ENCODE measurements at regions not wholly inside any gene's neighbourhood (a gene's known extent, or its start where the extent isn't known, plus 50 kb on each side); places are given as distances from the start of the nearest gene placed in this dataset.

DNA sequence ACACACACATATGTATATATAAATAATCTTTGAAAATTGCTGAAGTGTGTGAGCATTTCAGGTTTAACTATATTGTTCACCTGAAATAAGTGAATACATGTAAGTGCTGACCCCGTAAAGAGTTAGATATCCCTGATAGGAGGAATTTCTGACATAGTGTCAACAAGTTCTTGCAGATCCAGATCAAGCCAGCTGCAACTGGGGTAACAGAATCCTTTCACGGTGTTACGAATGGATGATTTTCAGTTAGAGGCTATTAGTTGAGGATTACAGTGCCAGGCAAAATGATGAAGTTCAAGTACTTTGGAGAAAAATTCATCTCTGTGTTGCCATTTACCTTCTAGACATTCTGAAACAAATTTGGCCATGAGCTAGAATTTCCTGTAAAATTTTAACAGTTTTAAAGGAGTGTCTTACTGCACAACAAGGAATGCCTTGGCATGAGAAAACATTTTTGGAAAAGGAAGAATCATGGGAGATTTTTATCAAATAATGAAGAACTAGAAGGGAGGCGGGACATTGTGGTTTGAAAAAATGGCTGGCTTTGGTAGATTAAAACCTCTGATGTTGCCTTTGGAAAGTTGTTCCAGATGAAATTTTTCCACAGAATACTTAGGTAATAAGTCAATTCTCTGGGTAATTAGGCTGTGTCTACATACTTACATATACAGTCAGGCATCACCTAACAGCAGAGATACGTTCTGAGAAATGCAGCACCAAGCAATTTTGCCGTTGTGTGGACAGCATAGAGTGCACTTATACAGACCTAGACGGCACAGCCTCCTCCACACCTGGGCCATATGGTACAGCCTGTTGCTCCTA, 84.4 kb upstream of the FAT1 start:
- TF ChIP-seq, protein P1, sequence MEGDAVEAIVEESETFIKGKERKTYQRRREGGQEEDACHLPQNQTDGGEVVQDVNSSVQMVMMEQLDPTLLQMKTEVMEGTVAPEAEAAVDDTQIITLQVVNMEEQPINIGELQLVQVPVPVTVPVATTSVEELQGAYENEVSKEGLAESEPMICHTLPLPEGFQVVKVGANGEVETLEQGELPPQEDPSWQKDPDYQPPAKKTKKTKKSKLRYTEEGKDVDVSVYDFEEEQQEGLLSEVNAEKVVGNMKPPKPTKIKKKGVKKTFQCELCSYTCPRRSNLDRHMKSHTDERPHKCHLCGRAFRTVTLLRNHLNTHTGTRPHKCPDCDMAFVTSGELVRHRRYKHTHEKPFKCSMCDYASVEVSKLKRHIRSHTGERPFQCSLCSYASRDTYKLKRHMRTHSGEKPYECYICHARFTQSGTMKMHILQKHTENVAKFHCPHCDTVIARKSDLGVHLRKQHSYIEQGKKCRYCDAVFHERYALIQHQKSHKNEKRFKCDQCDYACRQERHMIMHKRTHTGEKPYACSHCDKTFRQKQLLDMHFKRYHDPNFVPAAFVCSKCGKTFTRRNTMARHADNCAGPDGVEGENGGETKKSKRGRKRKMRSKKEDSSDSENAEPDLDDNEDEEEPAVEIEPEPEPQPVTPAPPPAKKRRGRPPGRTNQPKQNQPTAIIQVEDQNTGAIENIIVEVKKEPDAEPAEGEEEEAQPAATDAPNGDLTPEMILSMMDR (IDR thresholded peaks at IDR 0.05; ENCODE audit: control extremely low read depth, extremely low read depth) = no peak
- H3K4me1 ChIP-seq (ENCODE audit: control insufficient read depth in 5 of 5, insufficient read depth in 5 of 5, low read length in 5 of 5) = peaks cover 0 to 3% (median 0%) of the 10 kb centered on the region in 5 donors
- H3K27ac ChIP-seq (ENCODE audit: low read depth in 1 of 2, low read length in 1 of 2) = no peak overlapping the region
- 85 to 88% methylated on average over 7 of the region's 7 CpGs for WGBS, 2 donors
- no peak overlapping the region for H3K9ac ChIP-seq (ENCODE audit: insufficient read depth in 1 of 2, low read length in 2 of 2)
- ATAC-seq (ENCODE audit: insufficient read depth, low FRiP score) (no peak), DNase-seq (no peak)
- H3K36me3 ChIP-seq (ENCODE audit: control insufficient read depth in 4 of 4, insufficient read depth in 4 of 4, low read length in 4 of 4) = no peaks in the 10 kb centered on the region
- no peak overlapping the region for H3K4me3 ChIP-seq
- peaks cover 0 to 3% (median 0%) of the 10 kb centered on the region in 4 donors for H3K9me3 ChIP-seq (ENCODE audit: control insufficient read depth in 4 of 4, insufficient read depth in 3 of 4, low read length in 3 of 4)
- H3K27me3 ChIP-seq (ENCODE audit: control insufficient read depth in 3 of 3, insufficient read depth in 3 of 3, low read length in 2 of 3) = no peaks in the 10 kb centered on the region

DNA sequence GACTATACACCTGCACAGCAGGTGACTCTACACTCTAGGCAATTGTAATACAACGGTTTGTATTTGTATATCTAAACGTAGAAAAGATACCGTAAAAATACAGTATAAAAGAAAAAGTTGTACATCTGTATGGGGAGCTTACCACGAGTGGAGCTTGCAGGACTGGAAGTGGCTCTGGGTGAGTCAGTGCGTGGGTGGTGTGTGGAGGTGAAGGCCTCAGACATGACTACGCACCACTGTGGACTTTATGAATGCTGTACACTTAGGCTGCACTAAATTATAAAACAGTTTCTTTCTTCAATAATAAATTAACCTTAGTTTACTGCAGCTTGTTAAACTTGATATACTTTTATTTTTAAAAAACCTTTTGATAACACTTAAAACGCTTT, 85.0 kb upstream of the FAT1 start:
- Histone ChIP-seq H3K4me3 (no peak overlapping the region), H3K27me3 (ENCODE audit: control insufficient read depth in 3 of 3, insufficient read depth in 3 of 3, low read length in 2 of 3) (no peaks in the 10 kb centered on the region), H3K9ac (ENCODE audit: insufficient read depth in 1 of 2, low read length in 2 of 2) (no peak overlapping the region), H3K36me3 (ENCODE audit: control insufficient read depth in 4 of 4, insufficient read depth in 4 of 4, low read length in 4 of 4) (no peaks in the 10 kb centered on the region), H3K27ac (ENCODE audit: low read depth in 1 of 2, low read length in 1 of 2) (no peak overlapping the region), H3K4me1 (ENCODE audit: control insufficient read depth in 5 of 5, insufficient read depth in 5 of 5, low read length in 5 of 5) (peaks cover 0 to 3% (median 0%) of the 10 kb centered on the region in 5 donors), H3K9me3 (ENCODE audit: control insufficient read depth in 4 of 4, insufficient read depth in 3 of 4, low read length in 3 of 4) (peaks cover 0 to 3% (median 0%) of the 10 kb centered on the region in 4 donors)
- ATAC-seq (ENCODE audit: insufficient read depth, low FRiP score) = peak; percentile 62
- WGBS, 2 donors = 87 to 89% methylated on average over 7 of the region's 7 CpGs
- TF ChIP-seq, protein P1 (IDR thresholded peaks at IDR 0.05; ENCODE audit: control extremely low read depth, extremely low read depth) = no peak
- DNase-seq = no peak

DNA sequence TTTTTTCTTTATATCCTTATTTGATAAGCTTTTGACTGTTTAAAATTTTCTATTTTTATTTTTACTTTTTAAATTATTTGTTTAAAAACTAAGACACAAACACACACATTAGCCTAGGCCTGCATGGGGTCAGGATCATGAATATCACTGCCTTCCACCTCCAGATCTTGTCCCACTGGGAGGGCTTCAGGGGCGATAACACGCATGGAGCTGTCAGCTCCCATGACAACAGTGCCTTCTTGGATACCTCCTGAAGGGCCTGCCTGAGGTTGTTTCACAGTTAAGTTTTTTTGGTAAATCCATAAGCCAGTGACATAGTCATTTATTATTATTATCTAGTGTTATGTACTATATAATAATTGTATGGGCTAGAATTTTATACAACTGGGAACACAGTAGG, 85.4 kb upstream of the FAT1 start:
- no peak for DNase-seq
- no peak for ATAC-seq (ENCODE audit: insufficient read depth, low FRiP score)

More for the DNA sequence above, 85.4 kb upstream of the FAT1 start:
- H3K27ac ChIP-seq (ENCODE audit: low read depth in 1 of 2, low read length in 1 of 2) = no peak overlapping the region
- TF ChIP-seq, protein P1 (IDR thresholded peaks at IDR 0.05; ENCODE audit: control extremely low read depth, extremely low read depth) = no peak
- H3K9ac ChIP-seq (ENCODE audit: insufficient read depth in 1 of 2, low read length in 2 of 2) = no peak overlapping the region
- no peak overlapping the region for H3K4me3 ChIP-seq
- 97 to 98% methylated on average over 2 of the region's 2 CpGs for WGBS, 2 donors
- peaks cover 0 to 3% (median 0%) of the 10 kb centered on the region in 4 donors for H3K9me3 ChIP-seq (ENCODE audit: control insufficient read depth in 4 of 4, insufficient read depth in 3 of 4, low read length in 3 of 4)
- no peaks in the 10 kb centered on the region for H3K36me3 ChIP-seq (ENCODE audit: control insufficient read depth in 4 of 4, insufficient read depth in 4 of 4, low read length in 4 of 4)
- H3K27me3 ChIP-seq (ENCODE audit: control insufficient read depth in 3 of 3, insufficient read depth in 3 of 3, low read length in 2 of 3) = no peaks in the 10 kb centered on the region
- peaks cover 0 to 3% (median 0%) of the 10 kb centered on the region in 5 donors for H3K4me1 ChIP-seq (ENCODE audit: control insufficient read depth in 5 of 5, insufficient read depth in 5 of 5, low read length in 5 of 5)
